ENCODE measurements at regions not wholly inside any gene's neighbourhood (a gene's known extent, or its start where the extent isn't known, plus 50 kb on each side); places are given as distances from the start of the nearest gene placed in this dataset.

GRCh38 chr11:129640671-129641070 is 175.0 kb upstream of the TMEM45B start:
- TF ChIP-seq EZH2 (IDR thresholded peaks at IDR 0.05; ENCODE audit: borderline replicate concordance, low read depth, low read length, severe bottlenecking) (no peak), POLR2A (IDR thresholded peaks at IDR 0.05; ENCODE audit: low read depth, low read length) (no peak), CTCF (IDR thresholded peaks at IDR 0.05; ENCODE audit: extremely low read depth in 1 of 2, insufficient read depth in 1 of 2, low read depth in 1 of 2, low read length in 2 of 2) (no peak), MYC (IDR thresholded peaks at IDR 0.05; ENCODE audit: low read depth, low read length) (no peak), POLR2AphosphoS5 (IDR thresholded peaks at IDR 0.05; ENCODE audit: insufficient read depth, low read depth, low read length) (no peak), FOS (IDR thresholded peaks at IDR 0.05; ENCODE audit: borderline replicate concordance, insufficient read depth, low read length) (no peak)

Data from endothelial cell of umbilical vein (primary cell).